HG03135 (cell line): ENCODE measurements at regions not wholly inside any gene's neighbourhood (a gene's known extent, or its start where the extent isn't known, plus 50 kb on each side); places are given as distances from the start of the nearest gene placed in this dataset.
A peak's percentile ranks its signal among the peaks of the same experiment; 100 is the strongest.
"Not testable (repeated sequence)": the region's sequence is repeated elsewhere in the genome, so short reads cannot be mapped to it uniquely, and the experiment has no call there.

Experiments
- ATAC-seq: cut with Tn5 transposase; IDR thresholded peaks from one replicate; pipeline ENCODE4 v1.9.1; 2021; ENCODE audit warnings: mild to moderate bottlenecking, moderate library complexity; ENCODE audit not compliant: unreplicated experiment

GRCh38 chr1:96557336-96557735 is 164.2 kb upstream of the PTBP2 start:
- no peak for ATAC-seq

DNA sequence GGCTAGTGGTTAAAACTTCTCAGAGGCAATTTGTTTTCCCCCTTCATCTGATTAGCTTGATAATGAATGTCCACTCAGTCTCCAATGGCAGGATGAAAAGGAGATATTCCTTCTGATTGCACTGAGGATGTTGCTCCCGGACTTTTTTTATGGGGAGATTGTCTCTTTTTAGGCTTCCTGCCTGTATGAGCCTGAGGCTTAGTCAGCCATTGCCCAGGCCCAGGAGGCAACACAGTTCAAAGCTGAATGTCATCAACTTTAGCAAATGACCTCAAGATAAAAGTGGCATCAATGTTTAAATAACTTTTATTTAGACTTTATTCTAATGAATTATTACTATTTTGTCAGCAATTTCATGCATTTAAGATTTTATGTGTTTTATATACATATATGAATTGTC is 162.9 kb upstream of the PTBP2 start:
- no peak for ATAC-seq

- no peak for ATAC-seq
These were observed 162.4 kb upstream of the PTBP2 start for GRCh38 chr1:96559181-96559580.

- ATAC-seq = no peak
These were observed 161.6 kb upstream of the PTBP2 start for GRCh38 chr1:96559707-96560596.

GRCh38 chr1:96562094-96562493 is 159.5 kb upstream of the PTBP2 start:
- ATAC-seq = no peak

DNA sequence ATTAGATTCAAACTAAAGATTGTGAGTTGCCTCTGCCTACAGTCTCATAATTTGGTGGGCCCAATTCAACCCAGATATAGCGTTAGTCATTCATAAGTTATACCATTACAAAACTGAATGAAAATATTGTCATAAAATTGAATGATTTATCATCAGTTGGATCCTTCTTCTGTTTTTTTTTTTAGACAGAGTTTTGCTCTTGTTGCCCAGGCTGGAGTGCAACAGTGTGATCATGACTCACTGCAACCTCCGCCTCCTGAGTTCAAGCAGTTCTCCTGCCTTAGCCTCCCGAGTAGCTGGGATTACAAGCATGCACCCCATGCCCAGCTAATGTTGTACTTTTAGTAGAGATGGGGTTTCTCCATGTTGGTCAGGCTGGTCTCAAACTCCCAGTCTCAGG is 157.2 kb upstream of the PTBP2 start:
- ATAC-seq = not testable (repeated sequence)

GRCh38 chr1:96565546-96565945 is 156.0 kb upstream of the PTBP2 start:
- ATAC-seq = no peak

DNA sequence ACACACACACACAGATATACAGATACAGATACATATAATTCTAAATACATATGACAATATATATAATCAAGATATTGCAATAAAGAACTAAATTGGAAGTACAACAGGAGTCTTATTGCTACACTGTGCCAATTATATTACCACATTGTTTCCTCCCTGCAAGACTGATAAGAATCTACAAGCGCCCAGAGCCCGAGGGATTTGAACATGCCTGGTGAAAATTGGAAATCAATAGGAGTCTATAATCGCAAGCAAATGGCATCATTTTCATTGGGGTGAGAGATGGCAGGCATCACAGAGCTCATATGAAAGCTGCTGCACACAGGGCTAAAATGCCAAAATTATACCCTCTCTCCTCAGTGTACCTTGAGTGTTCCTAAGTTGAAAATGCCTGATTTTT is 152.9 kb upstream of the PTBP2 start:
- ATAC-seq = no peak

- no peak for ATAC-seq
These were observed 152.3 kb upstream of the PTBP2 start for GRCh38 chr1:96569288-96569687.

DNA sequence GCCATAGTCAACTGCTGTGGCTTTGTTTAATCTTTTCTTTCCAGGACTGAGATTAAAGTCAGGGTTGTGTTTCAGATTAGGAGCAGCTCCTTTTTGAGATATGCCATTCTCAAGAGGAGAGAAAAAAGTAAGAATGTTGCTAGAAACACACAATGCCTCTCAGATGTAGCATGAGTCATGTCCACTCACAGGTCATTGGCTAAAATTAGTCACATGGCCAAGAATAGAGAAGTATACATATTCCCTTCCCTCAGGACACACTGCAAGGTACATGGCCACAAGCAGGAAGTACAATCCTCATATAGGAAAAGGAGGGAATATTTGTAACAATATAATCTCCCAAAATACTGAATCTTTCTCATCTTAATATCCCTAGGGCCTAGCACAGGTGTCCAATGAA is 141.9 kb upstream of the PTBP2 start:
- ATAC-seq = no peak

DNA sequence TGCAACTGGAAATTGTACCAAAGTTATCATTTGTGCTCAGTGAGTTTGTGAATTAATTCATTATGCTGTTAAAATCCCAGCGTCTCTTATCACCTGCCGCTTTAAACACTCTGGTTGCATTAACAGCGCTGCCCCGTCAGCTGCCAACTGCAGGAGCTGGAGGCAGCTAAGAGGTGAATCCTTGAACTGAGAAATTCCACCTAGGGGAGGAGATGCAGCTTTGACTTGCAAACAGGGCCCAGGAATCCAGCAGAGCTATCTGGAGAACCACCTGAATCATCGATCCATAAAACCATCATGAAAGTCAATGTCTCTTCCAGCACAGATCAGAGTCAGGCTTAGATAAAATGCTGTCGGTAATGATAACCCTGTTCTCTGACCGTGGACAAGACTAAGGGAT is 140.7 kb upstream of the PTBP2 start:
- ATAC-seq = no peak

- no peak for ATAC-seq
These were observed 139.8 kb upstream of the PTBP2 start for GRCh38 chr1:96581772-96582171.

GRCh38 chr1:96583903-96584302 is 137.7 kb upstream of the PTBP2 start:
- ATAC-seq = no peak

DNA sequence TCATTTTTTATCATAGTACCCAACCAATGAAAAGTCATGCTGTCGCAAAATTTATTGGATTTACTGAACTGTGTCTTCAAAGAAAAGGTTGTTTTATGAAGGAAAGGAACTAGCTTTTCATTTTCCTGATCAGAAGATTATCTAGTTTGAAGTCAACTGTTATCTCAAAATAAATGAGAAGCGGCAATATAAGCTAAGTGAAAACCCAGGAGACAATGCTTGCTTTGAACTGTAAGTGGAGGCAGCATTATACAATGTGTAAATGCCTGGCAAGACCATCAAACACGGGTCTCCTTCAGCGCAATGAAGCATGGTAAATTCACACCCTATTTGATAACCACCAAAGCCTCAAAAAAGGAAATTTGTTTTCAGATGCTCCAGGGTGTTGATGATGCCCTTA is 134.4 kb upstream of the PTBP2 start:
- ATAC-seq = no peak

DNA sequence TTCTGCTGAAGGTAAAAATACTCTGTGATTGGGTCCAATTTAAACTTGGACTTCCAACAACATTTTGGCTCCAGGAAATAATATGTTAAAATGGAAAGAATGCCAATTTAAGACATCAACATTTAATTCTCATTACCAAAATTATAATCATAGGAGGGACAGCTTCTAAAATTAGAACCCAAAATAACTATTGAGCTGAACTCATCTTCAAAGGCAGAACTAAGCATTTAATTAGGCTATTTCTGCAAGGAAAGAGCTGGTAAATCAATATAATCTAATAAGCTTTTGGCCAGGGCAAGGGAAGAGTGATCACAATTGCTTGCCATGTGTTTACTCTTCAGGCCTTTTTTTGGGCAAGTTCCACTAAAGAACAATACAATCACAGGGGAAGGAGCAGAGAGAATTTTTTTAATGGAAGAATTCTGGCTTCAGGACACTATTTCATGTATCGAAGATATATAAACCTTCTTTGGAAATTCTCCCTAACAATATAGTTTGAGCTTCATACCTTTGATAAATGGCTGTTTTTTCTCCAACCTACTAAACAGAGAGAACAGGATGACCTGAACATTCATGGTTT is 133.1 kb upstream of the PTBP2 start:
- no peak for ATAC-seq

GRCh38 chr1:96595530-96595929 is 126.1 kb upstream of the PTBP2 start:
- not testable (repeated sequence) for ATAC-seq

- peak; percentile 65 for ATAC-seq
These were observed 125.2 kb upstream of the PTBP2 start for GRCh38 chr1:96596226-96596922.

DNA sequence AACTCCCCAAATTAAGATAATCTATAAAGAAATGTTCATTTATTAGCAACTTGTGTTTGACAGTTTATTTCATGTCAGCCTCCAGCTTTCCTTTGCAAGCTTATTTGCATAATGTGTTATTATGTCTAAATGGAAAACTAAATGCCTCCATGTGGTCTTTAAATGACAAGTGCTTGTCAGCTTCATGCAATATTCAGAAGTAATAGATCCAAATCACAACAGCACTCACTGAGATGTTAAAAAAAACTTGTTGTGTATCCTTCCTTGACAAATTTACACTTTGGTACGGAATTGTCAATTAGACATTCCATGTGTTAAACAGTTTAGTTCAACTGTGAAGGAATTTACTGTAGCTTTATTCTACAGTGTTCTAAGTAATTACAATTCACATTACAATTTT is 124.4 kb upstream of the PTBP2 start:
- ATAC-seq = no peak

DNA sequence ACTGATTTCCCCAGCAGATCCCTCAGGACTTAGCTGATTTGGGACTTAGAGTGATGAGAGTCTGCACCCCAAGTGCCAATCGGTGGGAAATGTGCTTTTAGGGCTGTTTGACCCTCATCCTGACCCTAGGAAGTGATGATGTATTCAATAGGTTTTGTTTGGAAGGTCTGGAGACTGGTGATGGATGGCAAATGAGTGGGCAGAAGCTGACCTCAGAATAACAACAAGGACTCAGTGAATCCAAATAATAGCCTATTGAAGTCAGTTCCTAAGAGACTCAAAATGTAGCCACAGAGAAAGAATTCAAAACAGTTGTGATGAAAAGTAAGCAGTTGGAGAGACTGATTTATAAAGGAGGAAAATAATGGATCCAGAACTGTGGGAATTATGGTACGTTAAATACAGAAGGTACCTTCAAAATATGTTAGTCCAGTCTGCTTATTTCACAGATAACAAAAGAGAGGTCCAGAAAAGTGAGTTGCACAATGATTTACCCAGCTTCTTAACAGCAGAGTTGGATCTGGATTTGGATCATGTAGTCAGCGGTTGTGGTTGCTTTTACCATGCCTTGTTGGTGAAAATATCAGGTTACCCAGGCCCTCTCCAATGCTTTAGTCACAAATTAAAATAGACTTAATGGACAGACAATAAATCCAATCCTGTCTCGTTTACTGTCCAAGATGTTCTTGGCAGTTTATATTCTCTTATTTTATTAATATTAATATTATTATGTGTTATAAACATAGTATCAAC is 123.0 kb upstream of the PTBP2 start:
- no peak for ATAC-seq

DNA sequence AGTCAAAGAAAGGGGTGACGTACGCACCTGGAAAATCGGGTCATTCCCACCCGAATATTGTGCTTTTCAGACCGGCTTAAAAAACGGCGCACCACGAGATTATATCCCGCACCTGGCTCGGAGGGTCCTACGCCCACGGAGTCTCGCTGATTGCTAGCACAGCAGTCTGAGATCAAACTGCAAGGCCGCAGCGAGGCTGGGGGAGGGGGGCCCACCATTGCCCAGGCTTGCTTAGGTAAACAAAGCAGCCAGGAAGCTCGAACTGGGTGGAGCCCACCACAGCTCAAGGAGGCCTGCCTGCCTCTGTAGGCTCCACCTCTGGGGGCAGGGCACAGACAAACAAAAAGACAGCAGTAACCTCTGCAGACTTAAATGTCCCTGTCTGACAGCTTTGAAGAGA is 117.0 kb upstream of the PTBP2 start:
- ATAC-seq = not testable (repeated sequence)

- not testable (repeated sequence) for ATAC-seq
These were observed 104.2 kb upstream of the PTBP2 start for GRCh38 chr1:96617375-96617774.
